ENCODE measurements at regions not wholly inside any gene's neighbourhood (a gene's known extent, or its start where the extent isn't known, plus 50 kb on each side); places are given as distances from the start of the nearest gene placed in this dataset.
A peak's percentile ranks its signal among the peaks of the same experiment; 100 is the strongest.

DNA sequence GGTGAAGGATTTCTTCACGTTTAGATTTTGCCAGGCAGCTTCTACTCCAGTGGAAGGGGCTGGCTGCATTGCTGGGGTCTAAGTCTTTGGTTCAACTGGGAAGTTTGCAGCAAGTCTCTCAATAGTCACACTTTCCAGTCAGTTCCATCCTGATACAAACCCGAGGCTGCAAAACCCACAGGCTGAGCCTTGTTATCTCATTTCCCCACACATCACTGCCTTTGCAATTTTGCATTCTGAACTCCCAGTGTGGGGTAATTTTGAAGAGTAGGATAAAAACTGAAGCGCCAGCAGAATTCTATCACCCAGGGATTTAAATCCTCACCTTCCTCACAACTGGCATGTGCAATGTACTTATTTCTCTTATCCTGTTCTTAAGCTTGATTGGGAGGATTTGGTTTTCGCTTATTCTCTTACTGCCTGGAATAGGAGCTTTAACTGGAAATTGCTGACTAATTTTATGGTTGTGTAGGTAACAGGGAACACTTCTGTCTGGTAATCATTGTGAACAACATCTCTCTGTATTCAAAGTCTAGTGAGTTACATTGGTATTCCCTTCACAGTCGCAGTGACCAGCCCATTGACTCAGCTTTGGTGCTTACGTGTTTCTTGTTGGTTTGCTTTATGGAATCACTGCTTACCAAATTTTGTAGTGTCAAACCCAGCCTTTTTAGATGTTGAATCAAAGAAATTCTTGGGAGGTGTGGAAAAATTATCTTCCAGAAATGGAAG, 142.0 kb upstream of the TOPAZ1 start:
- no peak for DNase-seq

DNA sequence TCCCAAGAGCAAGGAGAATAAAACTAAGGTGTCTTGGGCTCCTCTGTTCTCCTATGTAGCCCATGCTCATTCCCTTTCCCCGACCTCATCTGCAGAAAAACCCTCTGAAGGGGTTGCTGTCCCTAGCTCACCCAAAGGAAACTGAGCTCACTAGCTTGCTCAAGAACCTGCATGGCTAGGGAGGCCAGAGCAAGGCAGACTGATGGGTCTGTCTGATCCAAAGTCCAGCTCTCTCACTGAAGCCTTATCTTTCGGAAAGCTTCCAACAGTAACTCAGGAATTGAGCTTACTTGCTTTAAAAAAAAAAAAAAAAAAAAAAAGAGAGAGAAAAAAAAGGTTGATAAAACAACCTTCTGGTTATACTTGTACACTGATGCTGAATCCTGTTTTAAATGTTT, 141.4 kb upstream of the TOPAZ1 start:
- no peak for DNase-seq

DNA sequence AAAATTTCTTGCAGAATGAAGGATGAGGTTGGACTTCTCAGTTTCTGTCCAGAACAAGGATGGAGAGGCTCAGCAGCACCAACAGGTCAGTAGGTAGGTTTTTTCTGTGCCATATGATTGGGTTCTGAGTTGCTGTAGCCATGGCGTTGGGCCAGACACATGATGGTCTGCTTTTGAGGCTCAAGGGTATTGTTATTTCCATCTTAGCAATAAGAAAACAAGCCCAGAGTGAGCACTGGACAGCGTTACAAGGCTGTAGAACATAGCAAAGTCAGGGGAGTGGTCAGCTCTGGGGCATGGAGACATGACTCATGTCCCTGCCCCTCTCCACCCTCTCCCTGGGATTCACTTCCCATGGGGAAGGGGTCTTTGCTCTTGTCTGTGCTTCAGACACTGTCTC, 137.6 kb upstream of the TOPAZ1 start:
- no peak for DNase-seq

DNA sequence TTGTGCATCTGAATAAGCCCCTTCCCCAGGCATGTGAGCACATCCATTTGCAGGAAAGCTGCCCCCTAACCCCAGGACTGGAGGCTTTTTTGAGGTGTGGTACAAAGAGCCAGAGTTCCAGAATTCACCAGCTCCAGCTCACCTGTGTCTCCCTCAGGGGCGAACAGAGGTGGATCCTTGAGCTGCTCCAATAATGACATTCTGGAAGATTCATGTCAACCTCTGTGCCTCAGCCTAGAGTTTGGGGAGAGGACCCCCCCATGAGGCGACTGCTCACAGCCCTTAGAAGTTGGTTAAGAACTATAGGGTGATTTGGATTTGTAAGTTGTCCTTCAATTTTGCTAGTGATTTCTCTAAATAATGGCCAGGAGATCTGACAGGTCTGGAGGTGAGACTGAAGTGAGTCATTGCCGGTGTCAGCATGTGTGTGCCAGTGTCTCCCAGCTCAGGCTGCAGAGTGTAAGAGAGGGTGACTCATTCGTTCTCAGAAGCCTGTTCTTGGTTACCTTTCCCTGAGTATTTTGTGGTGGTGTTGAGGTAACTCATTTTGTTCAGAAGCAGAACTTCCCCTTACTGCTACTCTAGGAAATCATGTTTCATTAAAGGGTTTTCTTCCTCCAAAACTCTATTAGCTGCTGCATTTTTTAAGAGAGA, 136.9 kb upstream of the TOPAZ1 start:
- peak; percentile 9 for DNase-seq

DNA sequence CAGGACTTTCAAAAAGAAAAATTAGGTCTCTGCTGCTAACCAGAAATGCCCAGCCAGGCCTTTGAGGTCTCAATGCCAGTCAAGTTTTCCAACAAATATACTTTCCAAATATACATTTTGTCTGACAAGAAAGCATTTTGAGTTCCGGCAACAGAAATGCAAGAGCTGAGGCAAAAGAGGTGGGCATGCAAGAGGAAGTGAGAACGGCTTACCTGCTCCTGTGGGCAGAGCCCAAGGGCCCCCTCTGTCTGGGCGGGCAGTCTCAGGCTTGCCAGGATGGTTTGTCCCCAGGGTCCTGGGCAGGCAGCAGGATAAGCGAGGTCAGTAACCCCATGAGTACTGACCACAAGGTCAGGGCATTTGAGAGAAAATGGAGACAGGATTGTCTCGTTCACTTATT, 136.1 kb upstream of the TOPAZ1 start:
- no peak for DNase-seq

DNA sequence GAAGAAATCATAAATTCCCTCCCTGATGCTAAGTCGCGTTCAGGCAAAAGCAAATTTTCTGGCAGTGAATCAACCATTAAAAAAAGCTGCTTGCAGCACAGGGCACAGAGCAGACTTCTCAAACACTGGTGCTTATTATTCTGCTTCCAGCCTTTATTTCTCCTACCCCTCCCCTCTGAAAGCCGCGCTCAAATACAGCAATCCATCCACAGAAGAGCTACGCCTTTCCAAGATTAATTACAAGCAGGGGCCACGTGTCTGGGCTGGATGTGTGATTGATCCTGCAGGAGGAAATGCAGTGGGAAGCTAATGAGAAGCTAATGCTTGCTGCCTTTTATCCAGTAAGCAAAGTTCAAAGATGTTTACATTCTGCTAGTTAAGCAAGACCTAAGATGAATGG, 134.9 kb upstream of the TOPAZ1 start:
- no peak for DNase-seq

DNA sequence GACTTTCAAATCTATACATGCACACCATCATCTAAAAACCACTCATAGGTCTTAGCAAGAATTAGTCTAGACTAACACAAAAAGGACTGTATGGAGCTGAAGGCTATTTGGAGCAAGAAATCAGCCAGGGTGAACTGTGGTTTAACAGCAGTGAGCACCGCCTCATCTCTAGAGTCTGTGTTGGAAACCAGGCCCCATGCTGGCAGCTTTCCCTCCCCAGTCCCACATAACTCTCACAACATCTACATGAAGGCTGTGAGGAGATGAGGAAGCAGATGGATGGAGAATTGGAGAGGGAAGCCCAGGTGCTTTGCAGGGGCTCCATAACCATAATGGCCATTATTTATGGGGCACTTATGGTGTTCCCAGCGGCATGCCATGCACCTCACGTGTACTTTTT, 133.2 kb upstream of the TOPAZ1 start:
- DNase-seq: no peak

DNA sequence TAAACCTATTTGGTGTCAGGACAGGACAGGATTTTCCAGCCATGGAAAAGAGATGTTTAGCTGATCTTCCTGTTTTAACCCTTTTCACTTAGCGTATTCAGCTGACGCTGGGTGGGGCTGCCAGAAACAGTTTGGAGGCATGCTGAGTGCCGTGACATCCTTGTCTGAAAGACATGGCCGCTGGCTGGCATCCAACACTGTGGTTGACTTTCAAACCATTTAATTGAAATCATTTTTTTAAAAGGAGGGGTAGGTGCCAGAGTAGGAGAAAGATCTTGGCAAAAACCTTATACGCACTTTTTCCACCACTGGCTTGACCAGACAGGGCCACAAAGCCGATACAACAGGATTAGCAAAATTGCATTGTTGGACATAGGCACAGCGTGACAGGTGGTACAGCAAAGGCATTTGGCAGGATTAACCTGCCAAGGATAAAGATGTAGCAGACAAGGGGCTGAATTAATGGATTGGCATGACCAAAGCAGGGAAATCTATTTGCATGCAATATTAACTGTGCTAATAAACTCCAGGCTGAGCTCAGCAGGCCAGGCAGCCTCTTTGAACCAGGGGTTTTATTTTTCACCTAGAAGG, 131.8 kb upstream of the TOPAZ1 start:
- DNase-seq: no peak

DNA sequence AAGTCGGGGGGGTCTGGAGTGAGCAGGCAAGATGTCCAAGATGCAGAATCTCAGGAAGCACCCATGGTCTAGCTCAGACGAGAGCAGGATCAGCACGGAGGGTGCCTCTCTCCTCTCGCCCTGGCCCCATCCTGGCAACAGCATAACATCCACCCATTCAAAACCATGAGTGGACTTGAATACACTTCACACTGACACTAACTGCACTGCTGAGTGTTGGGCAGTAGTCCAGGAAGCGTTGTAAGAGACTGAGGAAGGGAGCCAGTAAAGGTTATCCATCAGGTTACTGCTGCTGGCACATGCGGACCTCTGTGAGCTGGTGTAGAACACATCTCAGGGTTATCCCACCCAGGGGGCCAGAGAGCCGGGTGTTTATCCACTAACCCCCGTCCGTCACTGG, 131.0 kb upstream of the TOPAZ1 start:
- no peak for DNase-seq

DNA sequence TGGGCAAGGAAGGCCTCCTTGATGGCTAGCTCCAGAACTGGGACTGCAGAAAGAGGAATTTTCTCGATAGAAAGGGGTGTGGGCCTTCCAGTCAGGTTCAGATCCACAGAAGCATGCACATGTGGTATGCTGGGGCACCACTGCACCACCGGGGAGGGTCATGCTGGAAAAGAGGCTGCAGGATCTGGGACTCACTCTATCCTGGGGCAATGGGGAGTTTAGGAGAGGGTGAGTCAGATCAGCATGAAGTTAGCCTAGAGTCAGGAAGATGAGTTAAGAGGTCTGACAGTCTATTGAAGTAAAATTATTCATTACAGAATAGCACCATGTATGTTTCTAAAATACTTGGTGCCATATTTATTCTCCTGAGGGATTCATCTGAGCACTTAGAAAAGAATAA, 130.2 kb upstream of the TOPAZ1 start:
- no peak for DNase-seq

DNA sequence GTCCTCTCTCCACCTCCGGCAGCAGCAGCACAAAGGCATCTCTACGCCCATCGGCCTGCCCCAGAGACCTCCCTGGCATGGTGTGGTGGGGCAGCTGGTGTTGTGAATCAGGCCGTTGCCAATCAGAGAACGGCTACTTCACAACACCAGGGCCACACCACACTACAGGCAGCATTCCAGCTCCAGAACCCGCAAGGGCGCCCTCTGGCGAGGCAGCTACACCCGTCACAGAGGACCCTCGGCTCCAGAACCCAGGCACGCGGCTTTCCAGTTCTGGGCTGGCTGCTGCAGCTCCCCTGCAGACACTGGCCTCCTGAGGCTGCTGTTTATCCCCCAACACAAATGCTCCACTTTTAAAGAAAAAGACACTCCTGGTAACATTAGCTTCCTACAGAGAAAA, 127.5 kb upstream of the TOPAZ1 start:
- peak; percentile 31 for DNase-seq

DNA sequence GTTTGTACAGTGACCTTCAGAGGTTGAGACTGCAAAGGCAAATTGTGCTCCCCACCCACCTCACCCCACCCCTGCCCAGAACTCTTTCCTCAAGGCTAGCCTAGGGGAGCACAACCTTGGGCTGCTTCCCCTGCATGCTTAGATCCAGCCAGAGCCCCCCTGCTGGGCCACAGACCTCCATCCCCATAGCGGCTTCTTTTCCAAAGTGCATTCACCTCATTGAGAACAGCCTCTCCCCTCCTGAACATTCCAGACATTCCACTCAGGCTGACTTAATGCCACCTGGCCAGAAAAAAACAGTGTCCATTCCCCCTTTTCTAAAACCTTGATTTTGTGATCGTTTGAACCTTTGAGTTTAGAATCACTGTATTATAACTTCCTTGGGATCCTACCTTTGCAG, 124.4 kb upstream of the TOPAZ1 start:
- no peak for DNase-seq

DNA sequence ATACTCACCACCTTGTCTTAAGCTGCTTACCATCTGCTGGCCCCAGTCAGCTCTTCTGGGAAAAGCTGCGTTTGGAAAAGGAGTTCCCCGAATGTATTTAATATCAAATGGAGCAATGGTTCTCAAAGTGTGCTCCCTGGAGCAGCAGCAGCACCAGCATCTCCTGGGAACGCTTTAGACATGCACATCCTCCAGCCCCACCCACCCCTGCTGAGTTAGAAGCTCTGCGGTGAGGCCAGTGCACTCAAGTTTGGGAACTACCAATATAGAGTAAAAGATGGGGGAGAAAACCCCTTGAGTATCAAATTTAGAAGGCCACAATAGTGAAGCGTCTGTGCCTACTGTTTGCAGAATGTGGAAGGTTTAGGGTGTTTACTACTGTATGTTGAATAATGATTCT, 124.0 kb upstream of the TOPAZ1 start:
- no peak for DNase-seq

DNA sequence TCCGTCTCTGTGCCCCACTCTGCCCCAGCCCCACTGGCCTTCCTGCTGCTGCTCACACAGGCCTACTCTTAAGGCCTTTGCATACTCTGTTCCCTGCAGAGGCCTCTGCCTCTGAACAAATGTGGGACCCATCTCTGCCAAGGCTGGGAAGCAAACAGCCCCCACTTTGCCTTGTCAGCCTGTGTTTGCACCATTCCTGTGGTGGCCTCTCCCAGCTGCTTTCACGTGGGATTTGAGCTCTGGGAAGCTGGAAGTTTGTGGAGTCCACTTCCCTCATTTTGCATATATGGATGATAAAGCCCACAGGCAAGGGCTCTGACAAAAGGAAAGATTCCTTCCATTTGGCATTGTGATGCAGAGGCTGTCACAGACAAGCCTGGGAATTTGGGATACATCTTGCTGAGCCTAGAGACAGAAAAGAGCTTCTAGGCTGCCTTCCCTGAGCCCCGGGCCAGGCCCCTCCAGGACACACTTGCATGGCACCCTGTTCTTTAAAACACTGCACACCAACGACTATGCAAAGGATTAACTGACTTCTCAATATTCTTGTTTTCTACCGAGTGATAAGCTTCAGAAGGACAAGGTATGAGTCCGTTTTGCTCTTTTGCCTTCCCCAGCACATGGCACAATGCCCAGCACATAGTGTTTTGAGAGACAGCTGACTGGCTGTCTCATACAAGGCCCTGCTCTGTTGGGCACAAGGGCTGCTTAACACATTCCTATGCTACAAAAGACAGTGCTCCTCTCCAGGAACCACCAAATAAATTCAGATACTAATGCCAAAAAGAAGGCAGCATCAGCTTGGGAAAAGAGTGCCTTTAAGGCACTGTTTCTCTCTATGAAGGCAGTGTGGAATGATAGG, 120.7 kb upstream of the TOPAZ1 start:
- no peak for DNase-seq

DNA sequence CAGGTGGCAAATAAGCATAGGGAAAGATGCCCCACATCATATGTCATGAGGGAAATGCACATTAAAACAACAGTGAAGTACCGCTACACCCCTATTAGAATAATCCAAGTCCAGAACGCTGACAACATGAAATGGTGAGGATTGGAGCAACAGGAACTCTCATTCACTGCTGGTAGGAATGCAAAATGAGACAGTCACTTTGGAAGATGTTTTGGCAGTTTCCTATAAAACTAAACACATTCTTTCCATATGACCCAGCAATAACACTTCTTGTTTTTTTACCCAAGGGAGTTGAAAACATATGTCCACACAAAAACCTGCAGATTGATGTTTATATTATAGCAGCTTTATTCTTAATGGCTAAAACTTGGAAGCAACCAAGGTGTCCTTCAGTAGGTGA, 116.4 kb upstream of the TOPAZ1 start:
- no peak for DNase-seq

DNA sequence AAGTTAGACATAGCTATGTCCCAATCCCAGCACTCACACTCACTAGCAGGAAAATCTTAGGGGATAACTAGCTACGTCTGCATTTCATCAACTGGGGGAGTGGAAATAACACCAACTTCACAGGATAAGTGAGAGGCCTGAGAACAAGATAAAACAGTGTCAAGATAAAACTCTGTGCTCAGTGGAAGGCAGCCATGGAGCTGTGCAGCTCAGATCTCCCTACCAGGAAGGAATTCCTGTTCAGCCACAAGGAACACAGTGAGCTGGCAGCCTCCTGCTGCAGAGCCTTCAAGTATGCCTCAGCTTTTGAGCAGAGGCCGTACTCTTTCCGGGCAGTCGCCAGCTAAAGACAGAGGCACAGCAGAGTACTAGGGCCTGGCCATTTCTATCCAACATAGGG, 115.8 kb upstream of the TOPAZ1 start:
- no peak for DNase-seq

DNA sequence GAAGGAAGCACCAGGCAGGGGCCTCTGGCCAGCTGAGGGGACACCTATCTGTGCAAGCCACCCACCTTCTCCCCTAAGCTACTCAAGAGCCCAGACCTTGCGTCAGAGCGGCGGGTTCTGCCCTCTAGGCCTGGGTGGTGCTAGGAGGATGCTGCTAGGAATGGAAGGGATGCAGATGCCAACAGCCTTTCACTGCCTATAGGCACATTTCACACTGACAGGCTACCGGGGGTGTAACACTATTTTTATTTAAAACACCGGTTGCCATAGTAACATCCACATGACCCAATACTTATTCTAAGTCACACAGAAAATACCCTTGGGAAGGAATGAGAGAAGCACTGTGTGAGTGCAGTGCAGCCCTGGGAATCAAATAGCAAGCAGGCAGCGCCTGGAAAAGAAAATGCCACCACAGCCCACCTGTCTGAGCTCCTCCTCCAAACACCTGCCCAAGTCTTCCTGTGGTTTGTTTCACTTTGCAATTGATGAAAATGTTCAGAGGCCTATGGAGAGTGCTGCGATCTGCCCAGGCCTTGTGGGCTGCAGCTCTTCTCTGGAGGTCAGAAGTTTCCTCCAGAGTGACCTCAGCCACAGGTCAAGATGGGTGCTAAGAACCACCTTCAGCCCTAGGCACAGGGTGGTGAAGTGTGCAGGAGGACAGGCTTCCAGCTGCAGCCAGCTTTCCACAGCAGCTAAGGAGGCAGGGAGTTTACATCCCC, 113.5 kb upstream of the TOPAZ1 start:
- DNase-seq: no peak

DNA sequence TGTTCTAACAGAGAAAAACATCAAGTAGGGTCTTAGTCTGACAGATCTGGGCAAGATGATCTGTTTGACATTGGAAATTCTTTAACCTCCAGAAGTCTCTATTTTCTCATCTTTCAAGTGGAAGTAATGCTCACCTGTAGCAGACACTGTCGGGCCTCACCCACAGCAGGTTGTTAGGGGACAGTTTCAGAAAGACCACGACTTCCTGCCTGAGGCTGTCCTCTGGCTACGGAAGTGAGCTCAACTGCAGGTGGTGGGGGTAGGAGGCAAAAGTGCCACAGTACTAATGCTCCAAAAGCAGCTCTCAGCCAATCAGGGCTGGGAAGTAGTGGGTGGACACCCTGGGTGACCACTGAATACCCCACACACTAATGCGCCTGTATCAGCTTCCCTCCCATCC, 111.4 kb upstream of the TOPAZ1 start:
- DNase-seq: no peak

DNA sequence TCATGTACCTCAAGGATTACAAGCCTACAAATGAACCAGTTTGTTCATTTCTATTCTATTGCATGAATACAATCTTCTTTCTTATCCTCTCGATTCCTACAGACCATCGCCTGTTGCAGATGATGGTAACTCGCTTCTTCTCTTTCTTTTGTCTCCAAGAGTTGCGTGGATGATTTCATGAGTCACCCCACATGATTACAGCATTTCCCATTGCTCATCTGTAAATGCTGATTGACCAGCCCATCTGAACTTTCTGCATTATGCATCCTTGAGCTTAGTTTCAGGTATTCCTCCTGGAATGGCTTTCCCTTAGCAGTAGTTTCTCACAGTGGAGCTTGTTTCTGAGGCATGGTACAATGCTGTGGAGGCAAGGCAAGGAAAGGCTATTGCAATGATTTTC, 109.6 kb upstream of the TOPAZ1 start:
- DNase-seq: no peak

DNA sequence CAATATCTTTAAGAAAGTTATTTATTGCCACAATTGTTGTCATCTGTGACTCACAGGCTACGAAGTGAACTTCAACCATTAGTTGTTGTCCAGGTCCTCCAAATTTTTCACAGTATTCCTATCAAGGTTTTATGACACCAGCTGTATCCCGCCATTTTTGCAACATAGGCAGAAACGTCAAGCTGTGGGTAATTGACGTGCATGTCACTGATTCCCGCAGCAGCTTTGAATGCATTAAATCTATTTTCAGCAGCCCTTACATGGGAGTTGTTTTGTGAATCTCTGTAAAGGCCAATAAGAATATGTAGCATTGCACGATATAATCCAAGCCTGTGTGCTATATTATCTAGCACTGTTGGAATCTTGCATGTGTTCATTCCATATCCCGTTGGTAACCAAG, 109.1 kb upstream of the TOPAZ1 start:
- DNase-seq: no peak

DNA sequence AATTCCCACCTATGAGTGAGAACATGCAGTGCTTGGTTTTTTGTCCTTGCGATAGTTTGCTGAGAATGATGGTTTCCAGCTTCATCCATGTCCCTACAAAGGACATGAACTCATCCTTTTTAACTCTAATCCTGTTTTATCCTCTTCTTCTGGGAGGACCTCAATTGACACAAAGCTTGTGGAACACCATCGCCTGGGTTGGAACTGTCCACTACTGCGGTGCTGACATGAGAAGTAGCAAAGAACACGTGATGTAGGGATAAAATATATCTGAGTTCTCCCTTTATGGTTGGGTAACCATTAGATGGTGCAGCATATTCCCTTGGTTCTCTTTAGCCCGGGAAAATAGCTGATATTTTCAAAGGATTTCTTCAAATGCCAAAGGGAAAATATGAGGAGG, 105.3 kb upstream of the TOPAZ1 start:
- no peak for DNase-seq

DNA sequence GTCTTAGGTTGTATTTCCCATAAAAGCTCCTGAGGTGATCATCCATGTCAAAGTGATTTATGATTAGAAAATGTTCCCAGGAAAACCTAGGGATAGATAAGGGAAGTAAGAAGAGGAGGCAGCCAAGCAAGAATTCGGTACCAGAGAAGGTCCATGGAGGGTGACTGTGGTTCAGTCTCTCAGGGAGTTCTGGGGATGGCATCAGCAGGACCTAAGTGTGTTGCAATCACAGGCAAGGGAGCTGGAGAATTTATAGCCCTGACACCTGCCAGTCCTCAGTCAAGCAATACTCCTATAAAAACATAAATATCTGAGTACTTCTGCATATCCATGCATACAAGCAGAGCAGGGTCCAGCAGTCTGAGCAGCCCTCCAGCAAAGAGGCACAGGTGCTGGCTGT, 95.6 kb upstream of the TOPAZ1 start:
- DNase-seq: no peak

DNA sequence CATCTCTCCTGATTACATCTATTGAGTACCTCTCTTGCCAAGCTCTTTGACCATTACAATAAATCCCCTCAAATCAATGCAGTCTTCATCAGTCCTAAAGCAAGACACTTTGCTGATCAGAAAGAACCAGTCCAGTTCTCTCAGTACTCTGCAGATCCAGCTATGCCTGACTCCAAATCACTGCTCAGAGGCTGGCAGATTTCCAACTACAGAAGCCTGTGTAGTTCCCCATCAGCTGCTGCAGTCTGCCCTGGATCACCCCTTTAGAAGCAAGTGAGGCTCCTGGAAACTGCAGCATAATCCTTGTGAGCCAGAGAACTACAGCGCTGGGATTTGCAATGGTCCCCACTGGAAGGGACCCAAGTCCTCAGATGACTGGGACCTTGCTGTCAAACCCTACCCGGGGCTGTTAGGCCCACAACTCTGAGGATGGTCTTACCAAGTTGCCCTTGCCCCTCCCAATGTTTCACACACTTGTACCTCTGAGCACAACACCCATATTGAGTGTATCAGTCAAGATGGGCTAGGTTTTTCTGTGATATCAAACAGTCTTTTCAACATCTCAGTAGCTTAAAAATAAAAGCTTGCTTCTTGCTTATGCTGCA, 81.9 kb upstream of the TOPAZ1 start:
- DNase-seq: no peak
